OCI-LY7 (cell line): ENCODE measurements at regions not wholly inside any gene's neighbourhood (a gene's known extent, or its start where the extent isn't known, plus 50 kb on each side); places are given as distances from the start of the nearest gene placed in this dataset.

Source experiments
- BruUV-seq: library from RNA; stranded (reverse); fragments of 400-500 nt; replicated peaks from 2 replicates; lab custom pipeline; 2021; lab: Mats Ljungman, UMichigan
- CTCF ChIA-PET: fragments of 300-600 bp; sonication (Branson Sonifier 250); formaldehyde crosslinking; loops from one replicate; lab custom pipeline; 2022; ENCODE audit warnings: antibody characterized with exemption; ENCODE audit not compliant: unreplicated experiment; lab: Charles Lee
- POLR2A ChIA-PET: fragments of 300-600 bp; sonication (Branson Sonifier 250); formaldehyde crosslinking; loops from one replicate; lab custom pipeline; 2022; ENCODE audit warnings: antibody characterized with exemption; lab: Charles Lee
- DNase-seq: peaks from one replicate; pipeline ENCODE4 v3.0.0-alpha.2; 2015; ENCODE audit warnings: low spot score
- H2AFZ ChIP-seq: fragments of 200-600 bp; sonication (generic), shearing (Covaris generic); 2 replicates; pipeline ENCODE4 v1.6.1; 2014; ENCODE audit warnings: mild to moderate bottlenecking, antibody characterized with exemption, low read length, moderate library complexity
- H3K27ac ChIP-seq: fragments of 200-600 bp; sonication (generic); 2 replicates; pipeline ENCODE4 v1.5.1; 2014; ENCODE audit warnings: mixed run types, low read depth, mild to moderate bottlenecking, moderate library complexity, low read length, inconsistent platforms; ENCODE audit not compliant: poor library complexity, severe bottlenecking
- H3K36me3 ChIP-seq: fragments of 200-600 bp; sonication (generic); 2 replicates; pipeline ENCODE4 v1.6.1; 2014; ENCODE audit warnings: mild to moderate bottlenecking, antibody characterized with exemption, low read length, moderate library complexity, mixed read lengths; ENCODE audit not compliant: insufficient read depth
- H3K4me1 ChIP-seq: fragments of 200-600 bp; sonication (generic); 2 replicates; pipeline ENCODE4 v1.5.1; 2014; ENCODE audit warnings: mild to moderate bottlenecking, low read length; ENCODE audit not compliant: insufficient read depth, poor library complexity, severe bottlenecking
- H3K4me2 ChIP-seq: fragments of 200-600 bp; sonication (generic); 2 replicates; pipeline ENCODE4 v1.6.1; 2014; ENCODE audit warnings: mild to moderate bottlenecking, low read length
- H3K4me3 ChIP-seq: fragments of 200-600 bp; sonication (generic); 2 replicates; pipeline ENCODE4 v1.5.1; 2014; ENCODE audit warnings: mild to moderate bottlenecking, low read depth, low read length; ENCODE audit not compliant: poor library complexity, severe bottlenecking
- H3K79me2 ChIP-seq: fragments of 200-600 bp; sonication (generic); 2 replicates; pipeline ENCODE4 v1.6.1; 2016; ENCODE audit warnings: low read depth, mild to moderate bottlenecking, low read length, moderate library complexity, mixed read lengths; ENCODE audit not compliant: insufficient read depth
- H3K9me2 ChIP-seq: fragments of 200-600 bp; sonication (generic); 2 replicates; pipeline ENCODE4 v1.6.1; 2016; ENCODE audit warnings: mild to moderate bottlenecking, low read length, mixed read lengths; ENCODE audit not compliant: insufficient read depth
- H3K9me3 ChIP-seq: fragments of 200-600 bp; sonication (generic); 2 replicates; pipeline ENCODE4 v1.6.1; 2014; ENCODE audit warnings: mild to moderate bottlenecking, mixed run types, low read length, mixed read lengths
- H4K20me1 ChIP-seq: fragments of 200-600 bp; sonication (generic); 2 replicates; pipeline ENCODE4 v1.6.1; 2014; ENCODE audit warnings: mild to moderate bottlenecking, antibody characterized with exemption, low read length, moderate library complexity, mixed read lengths; ENCODE audit not compliant: insufficient read depth
- EZH2phosphoT487 ChIP-seq: fragments of 200-600 bp; sonication (generic); IDR thresholded peaks from 2 replicates; pipeline ENCODE4 v1.6.1; 2018; ENCODE audit warnings: low read depth, borderline replicate concordance, mild to moderate bottlenecking, mixed run types, antibody characterized with exemption, low read length, moderate library complexity, mixed read lengths
- intact Hi-C: fragments of 100-400 bp; cut with micrococcal nuclease; formaldehyde crosslinking; loops from one replicate; pipeline ENCODE4 v1.10.0; 2022; ENCODE audit not compliant: unreplicated experiment
- TF ChIP-seq, protein P1 (sequence below): fragments of 200-600 bp; sonication (generic); conservative IDR thresholded peaks from 2 replicates; pipeline ENCODE4 v1.5.1; 2014; ENCODE audit warnings: mild to moderate bottlenecking, antibody characterized with exemption, low read length, moderate library complexity, mixed read lengths

DNA sequence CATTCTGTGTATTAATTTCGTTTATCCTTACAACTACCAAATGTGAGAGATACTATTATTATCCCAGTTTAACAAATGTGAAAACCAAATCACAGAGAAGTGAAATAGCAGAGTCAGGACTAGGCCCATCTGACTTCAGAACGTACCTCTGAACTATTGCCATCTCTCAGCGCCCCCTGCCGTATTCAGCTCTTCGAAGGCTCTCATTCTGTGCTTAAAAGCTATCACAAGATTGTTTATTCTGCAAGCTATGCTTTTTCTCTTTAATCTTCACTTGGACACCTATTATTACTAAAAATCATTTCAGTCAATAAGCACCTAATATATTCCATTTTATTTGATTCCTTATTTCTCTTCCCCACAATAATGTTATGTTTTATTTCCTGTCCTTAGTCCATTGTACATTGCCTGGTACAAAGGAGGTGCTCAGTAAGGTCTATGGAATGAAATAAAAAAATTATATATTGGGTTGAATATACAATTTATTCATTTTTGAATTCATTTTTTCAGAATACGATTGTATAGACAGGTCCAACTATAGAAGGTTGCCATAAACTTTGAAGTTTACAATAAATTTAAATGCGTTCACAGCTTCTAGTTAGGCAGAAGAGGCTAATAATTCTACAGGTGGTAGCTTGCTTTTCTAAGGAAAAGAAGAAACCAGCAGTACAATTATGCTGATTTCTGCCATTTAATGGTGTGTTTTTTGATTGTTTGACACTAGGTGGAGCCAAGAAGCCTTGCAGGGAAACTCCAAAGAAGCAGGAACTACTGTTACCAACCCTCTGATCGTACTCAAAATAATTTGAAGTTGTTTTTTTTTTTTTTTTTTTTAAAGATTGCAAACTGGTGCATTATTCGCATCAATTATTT is 202.2 kb upstream of the DMRTA1 start:
- peak; percentile 70 for DNase-seq
- intact Hi-C loops: loop anchor here (2.0 to 10.0 kb wide), 3 partner anchors 192 to 910 kb away; partner anchors contain the start of gene KLHL9

DNA sequence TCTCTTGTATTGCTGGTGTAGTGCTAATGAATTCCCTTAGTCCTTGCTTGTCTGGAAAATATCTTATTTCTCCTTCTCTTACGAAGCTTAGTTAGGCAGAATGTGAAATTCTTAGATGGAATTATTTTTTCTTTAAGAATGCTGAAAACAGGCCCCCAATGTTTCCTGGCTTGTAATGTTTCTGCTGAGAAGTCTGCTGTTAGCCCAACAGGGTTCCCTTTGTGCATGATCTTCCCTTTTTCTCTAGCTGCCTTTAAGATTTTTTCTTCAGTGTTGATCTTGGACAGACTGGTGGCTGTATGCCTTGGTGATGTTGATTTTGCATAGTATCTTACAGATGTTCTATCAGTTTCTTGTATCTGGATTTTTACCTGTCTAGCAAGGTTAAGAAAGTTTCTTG is 191.3 kb upstream of the DMRTA1 start:
- Histone ChIP-seq H4K20me1 (no peaks in the 10 kb centered on the region), H3K9me3 (0 out of 2 replicates have a peak, but pooled peaks cover 11% of the 10 kb centered on the region), H3K4me2 (no peak overlapping the region), H3K36me3 (no peaks in the 10 kb centered on the region), H2AFZ (no peak overlapping the region), H3K4me1 (no peaks in the 10 kb centered on the region), H3K9me2 (no peaks in the 10 kb centered on the region), H3K79me2 (no peaks in the 10 kb centered on the region), H3K4me3 (no peak overlapping the region), H3K27ac (no peak overlapping the region)
- no TSS peak for BruUV-seq
- ChIA-PET POLR2A (interaction anchor here (1.0 kb wide), 1 partner anchor 158 kb away, joined by 3 read pairs; no protein-coding TSS in a partner anchor), CTCF (no interaction called here)
- intact Hi-C loops: no loop called here
- TF ChIP-seq, protein P1, sequence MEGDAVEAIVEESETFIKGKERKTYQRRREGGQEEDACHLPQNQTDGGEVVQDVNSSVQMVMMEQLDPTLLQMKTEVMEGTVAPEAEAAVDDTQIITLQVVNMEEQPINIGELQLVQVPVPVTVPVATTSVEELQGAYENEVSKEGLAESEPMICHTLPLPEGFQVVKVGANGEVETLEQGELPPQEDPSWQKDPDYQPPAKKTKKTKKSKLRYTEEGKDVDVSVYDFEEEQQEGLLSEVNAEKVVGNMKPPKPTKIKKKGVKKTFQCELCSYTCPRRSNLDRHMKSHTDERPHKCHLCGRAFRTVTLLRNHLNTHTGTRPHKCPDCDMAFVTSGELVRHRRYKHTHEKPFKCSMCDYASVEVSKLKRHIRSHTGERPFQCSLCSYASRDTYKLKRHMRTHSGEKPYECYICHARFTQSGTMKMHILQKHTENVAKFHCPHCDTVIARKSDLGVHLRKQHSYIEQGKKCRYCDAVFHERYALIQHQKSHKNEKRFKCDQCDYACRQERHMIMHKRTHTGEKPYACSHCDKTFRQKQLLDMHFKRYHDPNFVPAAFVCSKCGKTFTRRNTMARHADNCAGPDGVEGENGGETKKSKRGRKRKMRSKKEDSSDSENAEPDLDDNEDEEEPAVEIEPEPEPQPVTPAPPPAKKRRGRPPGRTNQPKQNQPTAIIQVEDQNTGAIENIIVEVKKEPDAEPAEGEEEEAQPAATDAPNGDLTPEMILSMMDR: no peak
- no peak for TF ChIP-seq EZH2phosphoT487
- DNase-seq: no peak

More for the DNA sequence above, 202.2 kb upstream of the DMRTA1 start:
- Histone ChIP-seq H3K27ac (no peak overlapping the region), H2AFZ (peak overlapping the region; percentile 54), H3K4me1 (peaks cover 29% of the 10 kb centered on the region), H3K9me3 (no peaks in the 10 kb centered on the region), H3K4me2 (no peak overlapping the region), H3K9me2 (no peaks in the 10 kb centered on the region), H3K79me2 (no peaks in the 10 kb centered on the region), H3K36me3 (no peaks in the 10 kb centered on the region), H4K20me1 (no peaks in the 10 kb centered on the region), H3K4me3 (no peak overlapping the region)
- ChIA-PET POLR2A (interaction anchor here (0.7 to 1.4 kb wide), 4 partner anchors 9 to 410 kb away, joined by 3 to 4 read pairs (median 4); no protein-coding TSS in a partner anchor), CTCF (interaction anchor here (0.6 to 1.4 kb wide), 4 partner anchors 192 to 440 kb away, joined by 3 to 4 read pairs (median 3); no protein-coding TSS in a partner anchor)
- TF ChIP-seq EZH2phosphoT487: no peak
- TF ChIP-seq, protein P1: peak; percentile 77
- no TSS peak for BruUV-seq
